ENCODE measurements at regions not wholly inside any gene's neighbourhood (a gene's known extent, or its start where the extent isn't known, plus 50 kb on each side); places are given as distances from the start of the nearest gene placed in this dataset.

DNA sequence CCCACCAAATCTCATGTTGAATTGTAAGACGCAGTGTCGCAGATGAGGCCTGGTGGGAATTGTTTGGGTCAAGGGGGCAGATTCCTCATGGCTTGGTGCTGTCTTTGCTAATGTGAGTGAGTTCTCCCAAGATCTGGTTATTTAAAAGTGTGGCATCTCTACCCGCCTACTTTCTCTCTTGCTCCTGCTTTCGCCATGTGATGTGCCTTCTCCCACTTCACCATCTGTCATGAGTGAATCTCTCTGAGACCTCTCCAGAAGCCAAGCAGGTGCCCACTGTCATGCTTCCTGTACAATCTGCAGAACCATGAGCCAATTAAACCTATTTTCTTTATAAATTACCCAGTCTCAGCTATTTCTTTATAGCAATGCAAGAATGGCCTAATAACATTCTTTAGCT lies 246.6 kb upstream of the CDH20 start:
- H3K4me1 ChIP-seq (ENCODE audit: insufficient read depth, low read length, severe bottlenecking): no peaks in the 10 kb centered on the region

DNA sequence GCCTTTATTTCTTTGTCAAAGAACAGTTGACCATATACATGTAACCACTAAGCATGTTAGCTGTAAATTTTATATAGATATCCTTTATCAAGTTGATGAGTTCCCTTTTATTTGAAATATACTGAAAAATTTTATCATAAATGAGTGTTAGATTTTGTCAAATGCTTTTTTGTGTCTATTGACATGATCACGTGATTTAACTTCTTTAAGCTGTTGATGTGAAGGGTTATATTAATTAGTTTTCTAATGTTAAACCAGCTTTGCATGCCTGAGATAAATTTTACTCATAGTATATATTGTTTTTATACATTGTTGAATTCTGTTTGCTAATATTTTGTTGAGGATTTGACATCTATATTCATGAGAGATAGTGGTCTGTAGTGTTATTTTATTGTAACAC lies 241.9 kb upstream of the CDH20 start:
- H3K79me2 ChIP-seq (ENCODE audit: insufficient read depth, low read length): no peaks in the 10 kb centered on the region
- no peaks in the 10 kb centered on the region for H3F3A ChIP-seq (ENCODE audit: insufficient read depth, low read length)
- no peak overlapping the region for H3K27ac ChIP-seq (ENCODE audit: low read depth, low read length, poor library complexity, severe bottlenecking)
- H3K9ac ChIP-seq (ENCODE audit: low read length): no peak overlapping the region
- H3K4me2 ChIP-seq (ENCODE audit: low read length): no peak overlapping the region
- H2AFZ ChIP-seq (ENCODE audit: low read length): no peak overlapping the region
- H3K9me3 ChIP-seq (ENCODE audit: low read length): no peaks in the 10 kb centered on the region
- TF ChIP-seq, protein P1, sequence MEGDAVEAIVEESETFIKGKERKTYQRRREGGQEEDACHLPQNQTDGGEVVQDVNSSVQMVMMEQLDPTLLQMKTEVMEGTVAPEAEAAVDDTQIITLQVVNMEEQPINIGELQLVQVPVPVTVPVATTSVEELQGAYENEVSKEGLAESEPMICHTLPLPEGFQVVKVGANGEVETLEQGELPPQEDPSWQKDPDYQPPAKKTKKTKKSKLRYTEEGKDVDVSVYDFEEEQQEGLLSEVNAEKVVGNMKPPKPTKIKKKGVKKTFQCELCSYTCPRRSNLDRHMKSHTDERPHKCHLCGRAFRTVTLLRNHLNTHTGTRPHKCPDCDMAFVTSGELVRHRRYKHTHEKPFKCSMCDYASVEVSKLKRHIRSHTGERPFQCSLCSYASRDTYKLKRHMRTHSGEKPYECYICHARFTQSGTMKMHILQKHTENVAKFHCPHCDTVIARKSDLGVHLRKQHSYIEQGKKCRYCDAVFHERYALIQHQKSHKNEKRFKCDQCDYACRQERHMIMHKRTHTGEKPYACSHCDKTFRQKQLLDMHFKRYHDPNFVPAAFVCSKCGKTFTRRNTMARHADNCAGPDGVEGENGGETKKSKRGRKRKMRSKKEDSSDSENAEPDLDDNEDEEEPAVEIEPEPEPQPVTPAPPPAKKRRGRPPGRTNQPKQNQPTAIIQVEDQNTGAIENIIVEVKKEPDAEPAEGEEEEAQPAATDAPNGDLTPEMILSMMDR (IDR thresholded peaks at IDR 0.05; ENCODE audit: low read length): no peak
- no peak for TF ChIP-seq EZH2 (IDR thresholded peaks at IDR 0.05; ENCODE audit: borderline replicate concordance, low read length)
- H3K36me3 ChIP-seq (ENCODE audit: insufficient read depth, low read length): no peaks in the 10 kb centered on the region
- H4K20me1 ChIP-seq (ENCODE audit: insufficient read depth, low read length): no peaks in the 10 kb centered on the region
- H3K9me2 ChIP-seq (ENCODE audit: low read depth, low read length): no peaks in the 10 kb centered on the region
- no peaks in the 10 kb centered on the region for H3K27me3 ChIP-seq (ENCODE audit: insufficient read depth, low read length)
- H3K4me3 ChIP-seq (ENCODE audit: low read depth, low read length, poor library complexity, severe bottlenecking): no peak overlapping the region
- H3K4me1 ChIP-seq (ENCODE audit: insufficient read depth, low read length, severe bottlenecking): peaks cover 1% of the 10 kb centered on the region

More for the DNA sequence above, 246.6 kb upstream of the CDH20 start:
- Histone ChIP-seq H3K9ac (ENCODE audit: low read length) (no peak overlapping the region), H3F3A (ENCODE audit: insufficient read depth, low read length) (no peaks in the 10 kb centered on the region), H3K9me2 (ENCODE audit: low read depth, low read length) (no peaks in the 10 kb centered on the region), H4K20me1 (ENCODE audit: insufficient read depth, low read length) (no peaks in the 10 kb centered on the region), H3K79me2 (ENCODE audit: insufficient read depth, low read length) (no peaks in the 10 kb centered on the region), H3K4me3 (ENCODE audit: low read depth, low read length, poor library complexity, severe bottlenecking) (no peak overlapping the region), H2AFZ (ENCODE audit: low read length) (no peak overlapping the region), H3K4me2 (ENCODE audit: low read length) (no peak overlapping the region), H3K27me3 (ENCODE audit: insufficient read depth, low read length) (no peaks in the 10 kb centered on the region), H3K9me3 (ENCODE audit: low read length) (no peaks in the 10 kb centered on the region), H3K36me3 (ENCODE audit: insufficient read depth, low read length) (no peaks in the 10 kb centered on the region), H3K27ac (ENCODE audit: low read depth, low read length, poor library complexity, severe bottlenecking) (no peak overlapping the region)
- no peak for TF ChIP-seq EZH2 (IDR thresholded peaks at IDR 0.05; ENCODE audit: borderline replicate concordance, low read length)
- TF ChIP-seq, protein P1 (IDR thresholded peaks at IDR 0.05; ENCODE audit: low read length): no peak

DNA sequence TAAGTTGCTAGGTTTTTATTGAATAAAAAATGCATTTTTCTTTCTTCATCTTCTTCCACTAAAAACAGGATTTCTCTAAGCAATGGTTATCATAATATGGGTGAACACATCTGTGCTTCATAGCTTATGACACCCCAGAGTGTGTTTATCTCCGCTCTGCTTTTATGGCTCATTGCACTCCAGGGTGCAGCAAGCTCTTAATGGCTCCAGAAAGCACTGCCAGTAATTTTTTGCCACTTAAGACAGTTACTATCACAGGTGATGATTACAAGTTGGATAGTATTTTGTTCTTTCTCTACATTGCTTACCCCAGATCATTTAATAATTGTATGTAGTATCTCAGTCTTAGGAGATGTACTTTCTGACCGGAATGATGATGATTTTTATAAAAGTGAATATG lies 239.3 kb upstream of the CDH20 start:
- H3K4me1 ChIP-seq (ENCODE audit: insufficient read depth, low read length, severe bottlenecking): peaks cover 4% of the 10 kb centered on the region
- H4K20me1 ChIP-seq (ENCODE audit: insufficient read depth, low read length): no peaks in the 10 kb centered on the region
- no peaks in the 10 kb centered on the region for H3K36me3 ChIP-seq (ENCODE audit: insufficient read depth, low read length)
- no peak overlapping the region for H2AFZ ChIP-seq (ENCODE audit: low read length)
- H3K4me3 ChIP-seq (ENCODE audit: low read depth, low read length, poor library complexity, severe bottlenecking): no peak overlapping the region
- H3K4me2 ChIP-seq (ENCODE audit: low read length): no peak overlapping the region
- H3K27ac ChIP-seq (ENCODE audit: low read depth, low read length, poor library complexity, severe bottlenecking): no peak overlapping the region
- TF ChIP-seq EZH2 (IDR thresholded peaks at IDR 0.05; ENCODE audit: borderline replicate concordance, low read length): no peak
- TF ChIP-seq, protein P1 (IDR thresholded peaks at IDR 0.05; ENCODE audit: low read length): no peak
- no peaks in the 10 kb centered on the region for H3K9me2 ChIP-seq (ENCODE audit: low read depth, low read length)
- H3K9me3 ChIP-seq (ENCODE audit: low read length): no peaks in the 10 kb centered on the region
- H3K79me2 ChIP-seq (ENCODE audit: insufficient read depth, low read length): no peaks in the 10 kb centered on the region
- no peaks in the 10 kb centered on the region for H3F3A ChIP-seq (ENCODE audit: insufficient read depth, low read length)
- H3K9ac ChIP-seq (ENCODE audit: low read length): no peak overlapping the region
- H3K27me3 ChIP-seq (ENCODE audit: insufficient read depth, low read length): no peaks in the 10 kb centered on the region

Measured in OCI-LY1 (cell line).